ENCODE measurements at regions not wholly inside any gene's neighbourhood (a gene's known extent, or its start where the extent isn't known, plus 50 kb on each side); places are given as distances from the start of the nearest gene placed in this dataset.
"Not testable (repeated sequence)": the region's sequence is repeated elsewhere in the genome, so short reads cannot be mapped to it uniquely, and the experiment has no call there.

GRCh38 chr12:9343731-9344130, 135.5 kb upstream of the PZP start:
- Mint-ChIP-seq H3K27ac (no peak overlapping the region), H3K4me1 (peaks cover 12% of the 10 kb centered on the region)

GRCh38 chr12:9342614-9343353, 134.6 kb upstream of the PZP start:
- no peaks in the 10 kb centered on the region for H3K9me3 Mint-ChIP-seq
- H3K27me3 Mint-ChIP-seq (ENCODE audit: low read depth): no peaks in the 10 kb centered on the region
- DNase-seq (ENCODE audit: low spot score in 2 of 2, unreplicated experiment in 2 of 2): no peak
- no peak overlapping the region for H3K27ac Mint-ChIP-seq
- TF ChIP-seq CTCF (IDR thresholded peaks at IDR 0.05; ENCODE audit: unreplicated experiment): no peak
- H3K4me1 Mint-ChIP-seq: peaks cover 12% of the 10 kb centered on the region
- no peak overlapping the region for H3K4me3 Mint-ChIP-seq
- no peaks in the 10 kb centered on the region for H3K36me3 Mint-ChIP-seq

More at GRCh38 chr12:9343731-9344130, 135.5 kb upstream of the PZP start:
- no peak for TF ChIP-seq CTCF (IDR thresholded peaks at IDR 0.05; ENCODE audit: unreplicated experiment)
- H3K36me3 Mint-ChIP-seq: no peaks in the 10 kb centered on the region
- DNase-seq (ENCODE audit: low spot score in 2 of 2, unreplicated experiment in 2 of 2): no peak
- no peak overlapping the region for H3K4me3 Mint-ChIP-seq
- H3K9me3 Mint-ChIP-seq: no peaks in the 10 kb centered on the region
- H3K27me3 Mint-ChIP-seq (ENCODE audit: low read depth): no peaks in the 10 kb centered on the region

DNA sequence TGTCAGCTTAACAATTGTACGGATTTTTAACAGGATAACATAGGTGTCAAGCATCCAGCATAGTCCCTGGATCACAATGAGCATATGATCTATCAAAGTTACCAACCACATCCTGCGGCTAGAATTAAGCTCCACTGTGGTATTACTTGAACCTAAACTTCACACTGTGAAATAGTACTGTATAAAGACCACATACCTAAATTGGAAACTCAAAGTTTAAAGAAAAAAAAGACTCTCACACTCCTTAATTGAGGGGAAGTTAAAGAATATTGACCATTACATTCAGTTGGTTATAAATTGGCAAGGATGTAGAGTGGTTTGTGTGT, 133.0 kb upstream of the PZP start:
- Mint-ChIP-seq H3K9me3 (peaks cover 13% of the 10 kb centered on the region), H3K36me3 (peaks cover 4% of the 10 kb centered on the region), H3K27ac (no peak overlapping the region), H3K27me3 (ENCODE audit: low read depth) (no peaks in the 10 kb centered on the region), H3K4me1 (peaks cover 12% of the 10 kb centered on the region), H3K4me3 (no peak overlapping the region)
- no peak for TF ChIP-seq CTCF (IDR thresholded peaks at IDR 0.05; ENCODE audit: unreplicated experiment)
- DNase-seq (ENCODE audit: low spot score in 2 of 2, unreplicated experiment in 2 of 2): no peak

GRCh38 chr12:9340422-9341259, 132.4 kb upstream of the PZP start:
- no peak for TF ChIP-seq CTCF (IDR thresholded peaks at IDR 0.05; ENCODE audit: unreplicated experiment)
- H3K9me3 Mint-ChIP-seq: peaks cover 14% of the 10 kb centered on the region
- H3K27ac Mint-ChIP-seq: no peak overlapping the region

DNA sequence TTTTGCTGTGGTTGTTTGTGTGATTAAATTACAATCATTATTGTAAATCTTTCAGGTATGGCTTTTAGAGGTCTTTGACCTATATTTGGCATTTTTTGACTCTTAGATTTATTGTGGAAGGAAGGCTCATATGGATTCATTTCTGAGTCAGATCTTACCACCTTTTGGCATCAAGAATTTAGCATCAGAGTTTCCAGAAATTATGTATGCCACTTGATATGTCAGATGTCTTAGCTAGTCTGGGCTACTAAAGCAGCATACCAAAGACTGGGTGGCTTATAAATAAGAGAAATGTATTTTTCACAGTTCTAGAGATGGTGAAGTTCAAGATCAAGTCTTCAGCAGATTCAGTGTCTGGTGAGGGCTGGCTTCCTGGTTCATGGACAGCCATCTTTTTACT, 129.5 kb upstream of the PZP start:
- DNase-seq (ENCODE audit: low spot score in 2 of 2, unreplicated experiment in 2 of 2): no peak
- no peaks in the 10 kb centered on the region for H3K4me1 Mint-ChIP-seq
- no peak overlapping the region for H3K4me3 Mint-ChIP-seq
- H3K27me3 Mint-ChIP-seq (ENCODE audit: low read depth): no peaks in the 10 kb centered on the region
- no peak overlapping the region for H3K27ac Mint-ChIP-seq
- H3K9me3 Mint-ChIP-seq: peaks cover 14% of the 10 kb centered on the region
- no peak for TF ChIP-seq CTCF (IDR thresholded peaks at IDR 0.05; ENCODE audit: unreplicated experiment)
- H3K36me3 Mint-ChIP-seq: peaks cover 6% of the 10 kb centered on the region

More at GRCh38 chr12:9340422-9341259, 132.4 kb upstream of the PZP start:
- Mint-ChIP-seq H3K36me3 (peaks cover 6% of the 10 kb centered on the region), H3K4me1 (peaks cover 12% of the 10 kb centered on the region), H3K27me3 (ENCODE audit: low read depth) (no peaks in the 10 kb centered on the region), H3K4me3 (no peak overlapping the region)
- no peak for DNase-seq (ENCODE audit: low spot score in 2 of 2, unreplicated experiment in 2 of 2)

GRCh38 chr12:9336375-9337011, 128.3 kb upstream of the PZP start:
- not testable (repeated sequence) for H3K4me1 Mint-ChIP-seq; H3K4me3 Mint-ChIP-seq; H3K27ac Mint-ChIP-seq; H3K36me3 Mint-ChIP-seq; DNase-seq (ENCODE audit: low spot score in 2 of 2, unreplicated experiment in 2 of 2); H3K27me3 Mint-ChIP-seq (ENCODE audit: low read depth)
- H3K9me3 Mint-ChIP-seq: peaks cover 14% of the 10 kb centered on the region

Data from mesothelial cell of epicardium (in vitro differentiated cells).